NOMO-1 treated with DMSO at 0.1 percent for 48 hours (cell line): ENCODE measurements at regions not wholly inside any gene's neighbourhood (a gene's known extent, or its start where the extent isn't known, plus 50 kb on each side); places are given as distances from the start of the nearest gene placed in this dataset.
A peak's percentile ranks its signal among the peaks of the same experiment; 100 is the strongest.

ENCODE experiments used
- DNase-seq: peaks from one replicate; lab custom pipeline; 2025; ENCODE audit not compliant: unreplicated experiment; lab: John Stamatoyannopoulos, UW

DNA sequence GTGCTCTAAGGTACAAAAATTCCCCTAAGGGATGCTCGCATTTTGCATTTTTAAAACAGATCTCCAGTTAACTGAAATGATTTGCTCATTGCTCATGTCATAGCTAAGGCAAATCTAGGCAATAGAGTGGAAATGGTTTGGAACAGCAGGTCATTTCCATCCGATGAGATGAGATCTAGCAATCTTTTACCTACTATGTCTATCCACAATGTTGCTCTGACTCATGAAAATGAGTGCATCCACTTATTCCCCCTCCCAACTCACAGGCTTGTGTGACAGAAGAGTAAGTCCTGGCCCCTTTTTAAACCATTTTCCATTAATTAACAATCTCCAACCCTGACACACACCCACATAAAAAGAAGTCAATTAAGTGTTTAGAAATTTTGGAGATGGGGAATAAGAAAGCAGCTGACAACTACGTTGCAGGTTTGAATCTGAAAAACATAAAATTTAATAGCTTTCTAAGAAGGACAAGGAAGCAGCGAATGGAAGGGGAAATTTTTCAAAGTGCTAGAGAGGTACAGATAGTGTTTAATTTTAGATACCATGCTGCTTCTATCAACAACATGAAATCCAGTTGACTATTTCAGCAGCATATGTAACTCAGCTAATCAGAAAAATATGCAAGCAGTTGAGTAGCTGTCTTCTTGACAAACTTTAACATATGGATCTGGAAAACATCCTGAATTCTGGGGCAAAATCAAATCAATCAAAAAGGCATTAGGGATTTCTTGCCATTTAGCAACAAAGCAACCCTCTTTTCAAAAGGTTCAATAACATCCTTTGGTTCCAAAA is 112.0 kb downstream of the TMCO5A start:
- DNase-seq = no peak

DNA sequence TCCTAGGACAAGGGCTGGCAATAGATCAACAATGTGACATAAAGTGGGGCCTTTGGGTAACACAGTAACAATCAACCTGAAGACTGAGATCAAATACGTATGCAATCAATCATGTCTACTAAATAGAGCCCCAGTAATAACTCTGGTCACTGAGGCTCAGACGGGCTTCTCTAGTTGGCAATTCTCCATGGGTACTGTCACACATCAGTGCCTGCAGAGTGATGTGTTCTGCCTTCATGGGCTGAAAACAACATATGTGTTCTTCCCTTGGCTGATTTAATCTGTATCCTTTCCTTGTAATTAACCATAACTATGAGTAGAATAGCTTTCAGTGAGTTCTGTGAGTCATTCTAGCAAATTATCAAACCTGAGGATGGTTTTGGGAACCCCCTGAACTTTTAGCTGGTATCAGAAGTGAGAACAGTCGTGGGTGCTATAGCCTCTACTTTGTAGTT is 113.6 kb downstream of the TMCO5A start:
- no peak for DNase-seq

DNA sequence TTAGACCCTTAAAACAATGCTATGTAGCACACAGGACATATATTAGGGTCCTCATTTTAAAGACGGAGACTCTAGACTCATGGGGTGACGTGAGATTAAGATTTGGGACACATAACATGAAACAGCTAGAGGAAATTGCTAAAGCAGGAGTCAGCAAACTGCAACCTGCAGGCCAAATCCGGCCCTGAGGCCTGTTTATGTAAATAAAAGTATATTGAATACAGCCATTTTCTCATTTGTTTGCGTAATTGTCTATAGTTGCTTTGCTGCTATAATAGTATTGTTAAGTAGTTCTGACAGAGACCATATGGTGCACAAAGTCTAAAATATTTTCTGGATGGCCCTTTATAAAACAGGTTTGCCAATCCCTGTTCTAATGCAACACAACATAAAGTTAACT is 115.5 kb downstream of the TMCO5A start:
- no peak for DNase-seq

DNA sequence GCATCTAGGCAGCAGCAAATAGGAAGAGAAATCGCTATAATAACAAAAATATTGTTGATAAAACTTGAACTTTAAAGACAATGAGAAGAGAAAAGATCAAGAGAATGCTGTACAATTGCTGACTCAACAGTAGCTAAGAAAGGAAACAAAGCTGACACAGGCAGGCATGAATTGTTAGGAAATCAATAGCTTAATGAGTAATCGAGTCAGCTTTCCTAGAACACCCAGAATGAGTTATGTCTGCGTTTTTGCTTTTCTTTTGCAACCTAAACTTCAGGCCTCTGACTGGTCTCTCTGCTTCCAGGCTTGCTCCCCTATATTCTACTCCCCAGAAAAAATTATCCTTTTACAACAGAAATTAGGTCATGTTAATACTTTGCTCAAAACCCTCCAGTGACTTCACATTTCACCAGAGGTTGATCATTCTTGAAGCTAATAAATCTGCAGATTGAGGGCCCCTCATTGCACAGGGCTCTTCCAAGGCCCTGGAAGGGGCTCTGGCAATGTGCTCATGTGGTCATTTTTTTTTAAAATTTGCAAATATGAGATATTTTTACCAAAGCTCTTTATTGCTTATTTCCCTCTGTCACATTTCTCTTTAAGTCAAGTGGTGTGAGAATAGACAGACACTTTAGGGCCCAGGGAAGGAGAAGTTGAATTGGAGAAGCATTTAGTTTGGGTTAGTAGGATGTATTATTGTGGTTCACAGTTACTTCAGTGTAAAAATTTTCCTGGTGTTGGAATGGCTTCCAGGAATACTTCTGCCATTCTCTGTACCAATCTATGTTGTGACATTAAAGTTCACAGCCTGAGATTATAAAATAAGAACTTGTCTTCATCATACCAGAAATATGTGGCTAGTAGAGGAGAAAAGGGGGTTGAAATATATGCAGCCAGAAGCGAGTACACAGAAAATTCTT is 116.3 kb downstream of the TMCO5A start:
- DNase-seq = peak; percentile 33

DNA sequence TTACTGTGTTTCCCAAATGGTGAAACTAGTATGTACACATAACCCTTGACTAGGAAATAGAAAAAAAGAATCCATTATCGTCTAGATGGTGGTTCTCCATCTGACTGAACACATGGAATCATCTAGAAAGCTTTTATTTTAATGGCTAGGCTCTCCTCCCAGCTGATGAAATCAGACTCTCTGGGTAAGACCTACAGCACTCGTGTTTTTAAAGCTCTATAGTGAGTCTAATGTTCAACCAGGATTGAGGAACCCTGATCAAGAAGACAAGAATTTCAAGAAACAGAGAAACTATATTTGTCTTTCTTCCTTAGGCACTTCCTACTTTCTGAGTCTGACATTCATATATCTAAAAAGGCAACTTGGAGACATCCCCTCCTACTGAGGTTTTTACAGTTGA is 118.8 kb downstream of the TMCO5A start:
- DNase-seq = peak; percentile 27

DNA sequence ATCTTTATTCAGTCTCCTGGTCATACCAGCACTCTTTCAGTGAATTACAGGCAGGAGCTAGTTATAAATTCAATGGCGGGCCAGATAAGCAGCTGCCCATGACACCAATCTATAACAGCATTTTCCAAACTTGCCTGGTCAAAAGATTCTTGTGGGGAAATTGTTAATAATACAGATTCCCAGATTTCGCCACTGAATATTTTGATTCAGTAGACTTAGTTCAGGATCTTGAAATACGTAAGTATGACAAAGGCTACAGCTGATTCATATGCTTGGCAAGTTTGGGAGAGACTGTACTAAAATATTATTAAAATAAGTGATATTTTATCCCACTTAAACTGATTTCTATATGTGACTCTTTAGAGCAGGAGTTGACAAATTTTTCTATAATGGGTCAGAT is 119.3 kb downstream of the TMCO5A start:
- DNase-seq = no peak

DNA sequence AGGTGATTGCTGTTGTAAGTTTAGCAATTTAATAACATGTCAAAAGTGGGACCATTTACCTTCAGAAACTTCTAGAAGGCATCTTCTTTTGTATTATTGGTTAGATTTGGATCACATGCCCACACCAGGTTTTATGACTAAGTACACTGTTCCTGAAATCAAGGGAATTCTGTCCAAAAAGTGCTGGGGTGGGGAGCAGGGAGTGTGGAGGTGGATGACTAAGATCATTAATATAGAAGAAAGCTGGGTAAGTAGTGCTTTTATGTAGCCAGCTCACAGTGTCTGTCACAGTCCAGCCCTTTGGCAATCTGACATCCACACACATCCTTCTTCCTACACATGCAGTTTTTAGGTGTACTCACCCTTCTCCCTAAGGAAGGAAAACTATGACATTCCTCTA is 120.0 kb downstream of the TMCO5A start:
- no peak for DNase-seq

DNA sequence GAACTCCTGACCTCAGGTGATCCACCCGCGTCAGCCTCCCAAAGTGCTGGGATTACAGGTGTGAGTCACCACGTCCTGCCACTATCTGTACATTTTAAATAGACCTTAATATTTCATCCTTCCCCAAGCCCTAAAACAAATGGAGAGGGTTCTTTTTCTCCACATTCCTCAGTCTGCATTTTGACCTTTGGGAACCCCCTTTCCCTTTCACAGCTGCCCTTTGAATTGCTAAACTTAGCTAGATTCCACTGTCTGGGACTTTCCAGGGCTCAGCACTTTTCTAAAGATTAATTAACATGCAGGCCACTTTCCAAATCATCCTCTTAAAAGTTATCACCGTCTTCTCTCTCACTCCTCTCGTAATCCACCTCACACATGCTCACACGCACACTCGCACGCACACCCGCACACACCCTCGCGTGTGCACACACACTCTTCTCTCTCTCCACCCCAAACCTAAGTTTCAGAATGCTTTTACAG is 124.2 kb downstream of the TMCO5A start:
- DNase-seq = no peak

DNA sequence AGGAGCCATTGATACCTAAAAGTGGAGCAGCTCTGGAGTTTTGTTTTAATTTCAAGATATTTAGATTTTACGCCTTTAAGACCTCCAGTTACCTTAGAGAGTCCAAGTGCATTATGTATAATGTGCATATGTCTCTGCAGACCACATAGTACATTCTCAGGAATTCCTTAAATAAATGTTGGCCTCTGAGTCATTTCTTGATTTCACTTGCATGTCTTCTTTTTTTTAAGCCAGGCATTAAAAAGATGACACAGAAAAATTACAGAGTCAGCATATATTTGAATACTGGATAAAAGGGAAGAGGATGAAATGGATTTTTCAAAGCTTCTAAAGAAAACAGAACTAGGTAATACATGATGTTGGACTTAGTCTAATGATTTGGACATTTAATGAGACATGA is 125.2 kb downstream of the TMCO5A start:
- no peak for DNase-seq

DNA sequence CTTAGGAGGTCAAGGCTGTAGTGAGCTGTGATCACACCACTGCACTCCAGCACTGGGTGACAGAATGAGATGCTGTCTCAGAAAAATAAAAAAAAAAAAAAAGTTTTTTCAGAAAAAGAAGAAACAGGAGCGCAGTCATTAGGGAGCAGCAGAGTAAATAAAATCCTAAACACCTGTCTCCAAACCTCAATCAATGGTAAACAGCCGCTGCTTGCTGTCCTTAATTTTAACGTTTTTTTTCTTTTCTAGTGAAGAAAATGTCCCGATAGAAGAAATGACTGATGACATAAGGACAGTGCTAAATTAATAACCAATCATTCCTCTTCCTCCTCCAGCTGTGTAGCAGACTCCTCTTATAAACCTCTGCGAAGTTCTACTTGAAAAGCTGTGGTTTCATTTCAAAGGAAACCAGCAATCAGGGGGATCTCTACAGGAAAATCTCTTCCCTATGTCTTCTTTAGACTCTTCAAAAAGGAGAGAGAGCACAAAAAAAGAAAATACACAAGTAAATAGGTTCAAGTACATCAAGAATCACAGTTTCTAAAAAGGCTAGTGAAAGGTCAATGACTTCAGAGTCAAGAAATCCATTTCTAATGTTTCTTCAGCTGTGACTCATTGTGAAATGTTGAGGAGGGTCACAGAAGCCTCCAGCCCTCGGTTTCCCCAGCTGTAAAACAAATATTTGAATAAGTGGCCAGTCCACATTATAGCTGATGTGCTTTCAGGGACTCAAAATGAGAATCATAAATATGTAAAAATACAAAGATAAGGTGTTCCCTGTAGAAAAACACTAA is 127.6 kb downstream of the TMCO5A start:
- DNase-seq = no peak

DNA sequence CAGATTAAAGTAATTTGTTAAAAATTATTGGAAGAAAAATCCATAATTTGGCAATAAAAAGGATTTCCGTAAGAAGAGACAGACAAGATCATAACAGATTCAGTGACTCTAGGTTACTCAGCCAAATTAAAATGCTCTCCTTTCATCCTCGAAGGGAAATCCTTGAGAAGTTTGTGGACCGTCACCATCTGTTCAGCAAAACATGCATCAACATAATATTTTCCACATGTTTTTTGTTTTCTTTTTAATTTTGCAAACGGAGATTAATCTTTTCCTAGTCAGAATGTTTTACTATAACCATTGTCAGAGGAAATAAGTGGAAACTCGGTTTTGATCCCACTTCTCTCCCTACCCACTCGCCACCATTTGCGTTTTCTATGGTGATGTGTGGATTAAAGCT is 128.3 kb downstream of the TMCO5A start:
- no peak for DNase-seq

DNA sequence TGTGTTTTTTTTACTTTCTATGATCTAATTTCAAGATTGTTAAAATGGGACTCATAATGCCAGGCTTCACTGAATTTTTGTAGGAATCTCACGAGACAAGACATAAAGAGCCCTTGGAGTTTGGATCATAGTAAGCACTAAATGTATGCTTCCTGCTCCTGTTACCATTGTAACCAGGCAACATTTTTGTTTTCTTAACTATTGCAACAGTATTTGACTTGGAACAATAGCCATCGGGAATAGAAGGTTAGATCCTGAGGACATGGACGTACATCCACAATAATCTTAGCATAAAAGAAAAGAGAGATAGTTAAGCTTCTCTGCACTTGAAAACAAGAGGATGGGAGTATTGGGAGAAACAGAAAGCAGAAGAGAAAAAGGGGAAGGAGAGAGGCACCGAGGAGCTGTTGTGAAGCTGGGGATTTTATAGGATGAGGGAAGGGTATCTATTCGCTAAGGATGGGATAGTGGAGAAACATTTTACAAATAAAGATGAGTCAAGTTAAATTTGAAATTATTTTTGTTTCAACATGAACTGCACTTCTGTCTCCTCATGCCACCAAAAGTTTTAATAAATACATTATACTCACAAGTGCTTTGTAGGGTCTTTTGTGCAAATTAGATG is 131.4 kb downstream of the TMCO5A start:
- peak; percentile 25 for DNase-seq

DNA sequence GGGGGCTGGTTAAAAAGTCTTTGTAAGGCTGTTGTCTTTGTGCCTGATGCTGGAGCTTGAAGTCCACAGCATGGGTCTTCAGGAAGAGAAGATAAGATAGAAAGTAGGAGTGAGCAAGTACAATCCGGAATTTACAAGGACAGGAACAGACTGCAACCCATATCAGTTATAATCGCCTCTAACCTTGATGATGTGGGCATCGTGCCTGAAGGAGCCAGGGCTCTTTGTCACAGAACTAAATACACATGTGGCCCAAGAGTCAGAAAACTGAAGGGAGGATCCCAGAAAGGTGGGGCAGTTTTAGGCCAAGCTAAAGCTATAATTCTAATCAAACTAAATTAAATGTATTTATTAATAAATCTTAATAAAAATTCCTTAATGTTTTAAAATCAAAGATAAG is 132.2 kb downstream of the TMCO5A start:
- no peak for DNase-seq

DNA sequence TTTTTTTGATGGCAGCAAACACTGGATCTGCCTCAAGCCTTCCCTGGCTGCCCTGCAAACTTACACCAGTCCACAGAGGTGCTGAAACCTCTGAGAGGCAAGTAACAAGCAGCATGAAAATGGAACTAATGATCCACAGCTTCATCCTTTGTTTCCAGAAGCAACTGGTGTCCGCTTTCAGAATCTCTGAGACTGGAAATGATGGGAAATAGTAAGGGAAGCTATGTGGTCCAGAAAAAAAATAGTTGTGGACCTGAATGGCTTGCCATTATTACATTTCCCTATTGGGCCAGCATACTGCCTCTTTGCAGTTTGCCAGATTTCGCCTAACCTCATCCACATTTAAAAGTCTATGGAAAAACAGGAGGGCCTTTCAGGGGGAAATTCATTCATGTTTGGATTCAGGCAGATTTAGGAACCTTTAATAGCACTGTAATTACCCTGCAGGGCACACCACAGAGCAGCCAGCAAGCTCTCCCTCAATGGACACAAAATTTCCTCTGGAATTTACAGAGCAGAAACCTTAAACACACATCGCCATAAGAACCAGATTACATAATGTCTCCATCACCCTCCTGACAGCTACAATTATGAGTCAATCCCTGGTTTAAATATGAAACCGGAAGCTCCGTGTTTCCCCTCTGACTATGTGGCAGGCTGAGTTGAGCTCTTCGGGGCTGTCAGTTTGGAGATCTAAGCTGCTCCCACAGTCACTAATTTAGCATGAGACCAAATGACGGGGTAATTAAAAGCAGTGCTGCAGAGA is 134.4 kb downstream of the TMCO5A start:
- DNase-seq = peak; percentile 96

DNA sequence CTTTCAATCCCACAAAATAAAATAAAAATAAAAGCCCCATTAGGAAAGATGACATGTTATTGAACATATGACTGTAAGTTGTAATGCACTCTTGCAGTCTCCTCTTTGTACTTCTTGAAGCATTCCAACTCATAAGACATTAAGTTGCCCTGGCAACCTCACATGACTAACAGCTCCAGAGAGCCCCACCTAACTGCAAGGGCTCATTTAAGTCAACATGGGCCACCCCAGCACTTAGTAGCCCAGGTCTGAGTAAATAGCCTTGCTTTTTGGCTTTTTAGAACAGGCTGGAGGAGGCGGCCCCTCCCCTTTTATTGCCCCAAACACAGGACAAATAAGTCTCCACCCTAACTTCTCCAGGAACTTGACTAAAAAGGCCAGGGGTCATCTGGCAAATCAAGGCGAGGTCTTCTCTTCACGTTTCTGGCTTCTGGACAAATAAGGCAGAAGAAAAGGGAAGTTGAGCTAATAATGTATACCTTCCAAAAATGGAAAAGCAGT is 135.1 kb downstream of the TMCO5A start:
- DNase-seq = peak; percentile 62

DNA sequence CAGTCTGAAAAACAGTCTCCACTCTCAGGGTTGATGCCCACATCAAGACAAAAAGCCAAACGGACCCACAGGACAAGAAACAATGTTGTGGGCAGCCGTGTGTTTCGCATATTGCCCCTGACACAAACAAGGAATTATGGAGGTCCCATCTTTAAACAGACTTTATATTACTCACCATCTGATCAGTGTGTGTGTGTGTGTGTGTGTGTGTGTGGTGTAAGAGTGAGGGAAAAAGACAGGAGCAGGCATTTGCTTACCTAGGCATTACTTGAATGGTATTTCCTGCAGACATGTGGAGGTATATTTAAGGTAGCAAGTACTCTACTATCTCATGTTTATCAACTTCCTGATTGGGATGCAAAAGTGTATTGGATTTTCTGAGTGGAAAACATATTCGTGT is 136.3 kb downstream of the TMCO5A start:
- no peak for DNase-seq

DNA sequence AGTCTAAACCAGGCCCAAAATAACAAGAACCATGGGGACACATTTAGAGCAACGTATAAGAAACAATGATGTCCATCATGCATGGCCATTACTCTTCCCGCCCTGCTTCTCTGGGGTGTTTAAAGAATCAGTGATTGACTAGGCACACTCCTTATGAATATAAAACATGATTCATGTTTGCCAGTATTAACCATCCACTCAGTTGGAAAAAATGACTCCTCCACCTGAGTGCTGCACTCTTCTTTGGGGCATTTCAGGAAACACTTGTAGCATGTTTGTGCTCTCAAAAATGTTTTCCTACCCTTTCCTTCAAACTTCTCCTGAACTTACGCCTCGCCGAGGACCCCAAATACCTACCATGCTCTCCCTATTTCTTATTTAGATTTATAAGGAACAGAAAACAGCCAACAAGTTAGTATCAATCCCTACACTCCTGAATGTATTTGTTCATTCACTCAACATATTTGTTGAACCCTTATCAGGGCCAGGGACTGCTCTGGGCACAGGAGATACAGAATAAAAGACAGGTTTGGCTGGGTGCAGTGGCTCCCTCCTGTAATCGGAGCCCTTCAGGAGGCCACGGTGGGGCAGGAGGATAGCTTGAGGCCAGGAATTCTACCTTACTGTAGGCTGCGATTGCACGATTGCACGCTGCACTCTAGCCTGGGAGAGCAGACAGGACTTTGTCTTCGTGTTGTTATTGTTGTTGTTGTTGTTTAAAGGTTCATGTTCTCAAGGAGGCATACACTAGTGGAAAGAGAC is 137.0 kb downstream of the TMCO5A start:
- DNase-seq = no peak

DNA sequence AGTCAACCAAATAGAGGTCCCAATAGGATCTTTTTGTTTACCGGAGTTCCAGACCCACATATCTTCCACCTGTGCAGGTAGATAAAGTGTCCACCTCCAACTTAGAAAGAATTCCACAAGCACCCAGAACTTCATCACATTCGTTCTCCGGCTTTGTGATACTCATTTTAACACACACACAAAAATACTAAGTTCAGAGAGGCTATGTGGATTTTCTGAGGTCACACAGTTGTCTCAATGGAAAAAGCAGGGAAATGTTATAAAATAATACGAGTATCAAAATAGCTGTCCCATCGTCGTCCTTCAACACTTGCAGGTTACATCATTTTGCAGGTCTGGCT is 137.5 kb downstream of the TMCO5A start:
- DNase-seq = no peak
